Hippocampal formation (tissue), 2 donors: ENCODE measurements at regions not wholly inside any gene's neighbourhood (a gene's known extent, or its start where the extent isn't known, plus 50 kb on each side); places are given as distances from the start of the nearest gene placed in this dataset.
"Not testable (repeated sequence)": the region's sequence is repeated elsewhere in the genome, so short reads cannot be mapped to it uniquely, and the experiment has no call there.

Experiments
- DNase-seq, 2 donors: peaks; one replicate each; lab custom pipeline; 2025; lab: John Stamatoyannopoulos, UW

GRCh38 chr5:101751105-101751504 lies 545.0 kb downstream of the SLCO4C1 start:
- DNase-seq: no peak

- DNase-seq: not testable (repeated sequence)
These were observed 553.1 kb downstream of the SLCO4C1 start for GRCh38 chr5:101743000-101743399.

DNA sequence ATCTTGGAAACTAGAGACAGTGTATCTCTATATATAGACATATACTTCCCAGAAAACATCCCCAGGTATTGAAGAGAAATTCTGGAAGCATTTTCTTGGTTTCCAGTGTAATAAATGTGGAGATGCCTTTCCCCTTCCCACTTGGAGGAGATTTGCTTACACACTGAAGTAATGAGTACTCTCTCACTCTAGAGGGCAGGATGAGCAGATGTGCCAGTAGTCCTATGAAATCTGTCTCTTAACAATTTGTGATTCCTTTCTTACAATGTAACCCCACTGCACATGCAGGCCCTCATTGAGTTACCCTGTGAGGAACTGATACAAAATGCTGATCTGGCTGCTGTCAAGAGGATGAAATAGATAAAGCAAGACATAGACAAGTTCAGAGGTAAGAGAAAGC lies 567.2 kb downstream of the SLCO4C1 start:
- DNase-seq: no peak

- no peak for DNase-seq
These were observed 574.5 kb downstream of the SLCO4C1 start for GRCh38 chr5:101721543-101721942.

DNA sequence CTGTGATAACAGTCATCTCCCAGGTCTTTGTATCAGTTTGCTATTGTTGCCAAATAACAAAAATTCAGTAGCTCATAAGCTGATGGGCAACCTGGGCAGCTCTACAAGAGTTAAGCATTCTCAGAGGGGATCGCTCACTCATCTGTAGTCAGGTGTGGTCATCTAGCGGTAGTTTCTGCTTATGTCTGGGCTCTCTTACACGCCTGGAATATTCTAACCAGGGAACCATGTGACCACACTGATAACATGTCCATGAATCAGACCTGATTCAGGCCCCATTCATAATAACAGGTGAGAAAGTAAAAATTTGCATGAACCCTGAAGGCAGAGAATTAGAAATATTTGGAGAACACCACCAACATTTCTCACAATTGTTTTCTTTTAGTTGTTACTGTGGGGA lies 576.1 kb downstream of the SLCO4C1 start:
- DNase-seq: no peak

- DNase-seq: no peak
These were observed 578.4 kb downstream of the SLCO4C1 start for GRCh38 chr5:101717721-101718120.

DNA sequence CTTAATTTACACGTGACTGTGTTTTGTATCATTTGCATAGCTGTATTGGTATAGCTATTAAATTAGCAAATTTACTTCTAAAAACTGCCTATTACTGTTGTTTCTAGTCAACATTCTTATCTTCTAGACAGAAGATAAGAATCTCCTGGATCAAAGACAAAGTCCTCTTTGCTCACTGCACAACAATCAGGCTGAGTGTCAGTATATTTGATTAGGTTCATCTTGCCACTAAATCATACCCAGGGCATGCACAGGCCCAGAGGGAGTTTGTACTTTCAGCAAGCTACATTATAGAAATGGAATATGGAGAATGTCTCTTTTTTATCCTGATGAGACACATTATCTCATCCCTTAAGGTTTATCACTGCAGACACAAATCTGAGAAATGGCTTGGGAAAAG lies 579.1 kb downstream of the SLCO4C1 start:
- no peak for DNase-seq

DNA sequence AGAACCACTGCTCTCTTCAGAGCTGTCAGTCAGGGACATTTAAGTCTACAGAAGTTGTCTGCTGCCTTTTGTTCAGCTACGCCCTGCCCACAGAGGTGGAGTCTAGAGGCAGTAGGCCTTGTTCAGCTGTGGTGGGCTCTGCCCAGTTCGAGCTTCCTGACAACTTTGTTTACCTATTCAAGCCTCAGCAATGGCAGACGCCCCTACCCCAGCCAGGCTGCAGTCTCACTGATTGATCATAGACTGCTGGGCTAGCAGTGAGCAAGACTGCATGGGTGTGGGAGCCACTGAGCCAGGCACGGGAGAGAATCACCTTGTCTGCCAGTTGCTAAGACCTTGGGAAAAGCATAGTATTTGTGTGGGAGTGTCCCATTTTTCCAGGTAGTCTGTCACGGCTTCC lies 580.3 kb downstream of the SLCO4C1 start:
- not testable (repeated sequence) for DNase-seq

- no peak for DNase-seq
These were observed 606.8 kb downstream of the SLCO4C1 start for GRCh38 chr5:101689306-101689705.

- DNase-seq: no peak
These were observed 607.9 kb downstream of the SLCO4C1 start for GRCh38 chr5:101688156-101688555.

- no peak for DNase-seq
These were observed 608.6 kb downstream of the SLCO4C1 start for GRCh38 chr5:101687349-101687985.

GRCh38 chr5:101686536-101687157 lies 609.4 kb downstream of the SLCO4C1 start:
- no peak for DNase-seq

DNA sequence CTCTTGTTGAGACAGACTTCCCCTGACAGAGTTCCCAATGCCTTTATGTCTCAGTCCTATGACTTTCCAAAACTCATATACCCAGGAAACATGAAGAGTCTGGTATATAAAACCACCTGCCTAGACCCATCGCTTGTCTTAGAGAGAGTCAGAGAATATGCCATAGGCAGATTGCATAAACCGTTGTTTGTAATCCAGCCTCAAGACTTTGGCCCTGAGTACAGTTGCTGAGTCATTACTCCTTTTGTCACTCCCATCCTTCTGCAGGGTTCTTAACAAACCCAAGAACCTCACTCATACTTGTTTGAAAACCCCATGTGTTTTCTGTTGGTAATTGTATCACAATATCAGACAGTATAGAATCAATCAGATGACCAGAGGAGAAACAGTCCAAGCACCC lies 616.3 kb downstream of the SLCO4C1 start:
- no peak for DNase-seq

- DNase-seq: peak; percentile 37 to 39
These were observed 617.4 kb downstream of the SLCO4C1 start for GRCh38 chr5:101678481-101679193.

- no peak for DNase-seq
These were observed 618.1 kb downstream of the SLCO4C1 start for GRCh38 chr5:101677961-101678360.

DNA sequence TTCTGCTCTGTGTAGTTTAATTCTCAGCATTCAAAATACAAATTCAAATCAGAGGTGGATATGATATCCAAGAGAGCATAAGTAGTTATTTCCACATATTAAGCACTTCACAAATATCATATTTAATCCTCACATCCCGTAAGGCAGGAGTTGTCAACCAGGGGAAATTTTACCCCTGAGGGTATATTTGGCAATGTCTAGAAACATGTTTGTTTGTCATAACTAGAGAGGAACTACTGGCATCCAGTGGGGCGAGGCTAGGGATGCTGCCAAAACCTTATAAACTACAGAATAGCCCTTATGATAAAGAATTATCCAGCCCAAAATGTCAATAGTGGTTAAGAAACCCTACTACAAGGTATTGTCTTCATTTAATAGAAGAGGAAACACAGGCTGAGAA lies 619.4 kb downstream of the SLCO4C1 start:
- DNase-seq: no peak

DNA sequence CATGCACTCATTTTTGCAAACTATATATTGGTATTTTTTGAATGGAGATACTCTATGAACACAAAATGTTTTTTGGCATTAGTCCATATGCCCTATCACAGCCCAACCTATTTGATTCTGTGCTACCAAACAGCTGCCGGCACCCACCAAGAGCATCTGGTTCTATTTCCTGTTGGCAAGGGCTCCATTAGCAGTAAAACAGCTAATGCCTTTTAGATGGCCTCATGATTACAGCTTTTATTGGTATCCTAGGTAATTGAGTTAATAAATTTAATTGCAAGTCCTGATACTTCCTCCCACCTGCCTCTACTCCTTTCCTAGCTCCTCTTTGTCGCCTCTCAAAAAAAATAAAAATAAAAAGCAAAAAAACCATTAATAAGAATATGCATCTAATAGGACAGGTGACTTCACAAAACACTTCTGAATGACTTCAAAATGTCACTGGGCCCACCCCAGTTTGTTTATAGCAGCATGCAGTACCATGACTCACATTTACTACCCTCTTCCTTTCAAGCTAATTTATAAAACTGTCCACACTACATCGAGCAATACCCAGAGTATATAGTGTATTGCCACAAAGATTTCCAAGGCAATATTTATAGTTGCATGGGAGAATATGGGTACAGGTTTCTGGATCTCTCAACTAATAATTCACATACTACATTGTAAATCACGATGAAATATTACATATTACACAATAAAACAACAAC lies 620.4 kb downstream of the SLCO4C1 start:
- DNase-seq: no peak

DNA sequence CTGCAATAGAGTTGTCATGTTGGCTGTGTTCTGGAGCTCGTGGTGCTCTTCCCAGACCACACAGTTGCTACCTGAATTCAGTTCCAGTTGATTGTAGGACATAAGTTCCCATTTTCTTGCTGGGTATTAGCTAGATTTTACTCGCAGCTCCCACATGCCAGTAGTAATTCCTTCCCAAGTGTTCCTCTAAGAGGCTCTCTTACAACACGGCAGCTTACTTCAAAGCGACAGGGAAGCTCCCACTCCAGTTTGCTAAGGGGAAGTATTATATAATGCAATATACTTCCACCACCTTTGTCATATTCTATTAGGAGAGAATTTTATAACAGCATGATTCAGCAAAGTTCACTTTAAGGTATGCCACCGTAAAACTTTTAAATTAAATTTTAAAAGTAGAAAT lies 623.0 kb downstream of the SLCO4C1 start:
- DNase-seq: no peak

- DNase-seq: no peak
These were observed 631.9 kb downstream of the SLCO4C1 start for GRCh38 chr5:101664071-101664791.

GRCh38 chr5:101663543-101663942 lies 632.5 kb downstream of the SLCO4C1 start:
- no peak for DNase-seq

DNA sequence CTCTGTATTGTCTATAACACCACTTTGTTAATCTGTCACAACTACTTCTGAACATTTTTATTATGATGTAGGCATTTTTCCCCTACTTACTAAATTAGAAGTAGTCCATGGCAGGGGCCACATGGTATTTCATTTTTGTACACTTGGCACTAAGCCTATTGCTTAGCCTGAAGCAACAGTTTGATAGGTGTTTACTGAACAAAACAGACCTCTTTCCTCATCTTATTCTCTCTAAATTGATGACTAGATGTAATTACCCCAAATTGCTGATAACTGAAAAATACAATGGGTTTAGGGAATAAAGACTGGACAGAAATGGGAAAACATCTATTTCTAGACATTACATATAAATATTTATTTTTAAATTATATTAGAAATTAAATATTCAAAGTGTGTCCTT lies 633.8 kb downstream of the SLCO4C1 start:
- DNase-seq: no peak

DNA sequence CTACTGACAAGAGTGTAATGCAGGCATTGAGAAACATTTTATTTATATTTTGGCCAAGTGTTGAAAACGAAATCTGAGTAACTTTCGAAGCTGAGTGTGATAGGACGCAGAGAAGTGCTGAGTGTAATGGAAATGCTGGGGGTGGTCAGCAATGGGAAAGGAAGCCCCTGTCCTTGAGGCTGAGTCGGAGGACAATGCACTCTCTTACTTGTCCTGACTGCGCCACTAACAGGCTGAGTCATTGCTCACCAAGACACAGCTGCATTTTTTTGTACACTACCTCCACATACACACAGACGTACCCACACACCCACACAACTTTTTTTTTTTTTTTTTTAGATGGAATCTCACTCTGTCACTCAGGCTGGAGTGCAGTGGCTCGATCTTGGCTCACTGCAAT lies 637.7 kb downstream of the SLCO4C1 start:
- no peak for DNase-seq
